ENCODE measurements at regions not wholly inside any gene's neighbourhood (a gene's known extent, or its start where the extent isn't known, plus 50 kb on each side); places are given as distances from the start of the nearest gene placed in this dataset.

DNA sequence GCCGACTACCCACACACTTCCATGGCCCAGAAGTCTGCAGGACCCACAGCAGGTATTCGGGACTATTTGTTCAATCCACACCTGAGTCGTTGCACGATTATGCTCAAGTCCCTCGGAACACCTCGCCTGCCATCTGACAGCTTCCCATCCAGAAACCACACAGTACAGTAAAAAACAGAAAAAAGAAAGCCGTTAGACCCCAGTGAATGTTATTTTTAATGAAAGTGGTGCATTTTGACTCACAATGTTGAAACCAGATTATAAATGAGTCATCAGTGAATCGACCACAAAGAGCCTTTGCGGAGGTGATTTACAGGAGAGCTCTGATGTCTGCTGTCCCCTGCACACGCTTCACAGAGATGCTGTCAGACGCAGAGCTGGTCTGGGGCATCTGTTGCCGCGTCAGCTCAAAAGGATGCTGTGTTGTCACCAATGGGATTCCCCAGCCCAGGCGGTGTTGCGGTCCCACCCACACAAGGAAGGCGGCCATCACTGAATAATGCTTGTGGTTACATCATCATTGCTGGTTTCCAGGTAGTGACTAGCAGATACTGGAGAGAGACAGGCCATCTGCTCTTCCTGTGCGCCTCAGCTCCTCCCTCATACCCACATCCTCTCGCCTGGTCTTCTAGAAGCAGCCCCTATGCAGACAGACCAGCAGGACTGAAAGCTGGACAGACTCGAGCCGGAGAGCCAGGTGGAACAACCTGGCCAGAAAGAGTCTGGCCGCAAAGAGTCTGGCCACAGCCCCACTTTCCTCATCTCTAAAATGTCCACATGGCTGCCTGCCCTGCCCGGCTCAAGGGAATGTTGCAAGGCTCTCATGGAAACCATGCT lies 116.8 kb downstream of the TOMM20 start:
- peak in 9 of 56 donors; percentile 15 to 62 (median 24) for DNase-seq

DNA sequence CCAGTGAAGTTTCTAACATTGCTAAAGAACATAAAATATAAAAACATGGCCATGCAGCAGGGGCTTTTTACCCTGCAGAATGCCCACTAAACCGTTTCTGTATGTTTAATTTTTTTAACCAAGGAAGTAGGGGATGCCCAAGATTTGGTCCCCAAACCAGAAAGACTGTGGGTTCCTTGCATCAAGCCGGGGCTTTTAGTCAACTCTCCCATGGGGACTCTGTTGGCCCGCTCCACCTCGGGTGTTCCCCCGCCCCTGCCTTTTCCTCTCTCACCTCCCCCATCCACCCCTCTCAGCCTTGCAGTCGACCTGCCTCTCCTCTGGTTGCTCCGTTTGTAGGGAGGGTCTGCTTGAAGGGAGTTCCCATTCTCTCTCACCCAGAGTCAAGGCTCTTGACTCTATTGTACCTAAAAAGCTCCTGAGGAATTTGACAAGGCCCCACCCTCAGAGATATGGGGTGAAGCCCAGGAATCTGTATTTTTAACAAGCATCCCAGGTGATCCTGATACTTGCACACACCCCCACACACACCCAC lies 117.5 kb downstream of the TOMM20 start:
- no peak for DNase-seq

DNA sequence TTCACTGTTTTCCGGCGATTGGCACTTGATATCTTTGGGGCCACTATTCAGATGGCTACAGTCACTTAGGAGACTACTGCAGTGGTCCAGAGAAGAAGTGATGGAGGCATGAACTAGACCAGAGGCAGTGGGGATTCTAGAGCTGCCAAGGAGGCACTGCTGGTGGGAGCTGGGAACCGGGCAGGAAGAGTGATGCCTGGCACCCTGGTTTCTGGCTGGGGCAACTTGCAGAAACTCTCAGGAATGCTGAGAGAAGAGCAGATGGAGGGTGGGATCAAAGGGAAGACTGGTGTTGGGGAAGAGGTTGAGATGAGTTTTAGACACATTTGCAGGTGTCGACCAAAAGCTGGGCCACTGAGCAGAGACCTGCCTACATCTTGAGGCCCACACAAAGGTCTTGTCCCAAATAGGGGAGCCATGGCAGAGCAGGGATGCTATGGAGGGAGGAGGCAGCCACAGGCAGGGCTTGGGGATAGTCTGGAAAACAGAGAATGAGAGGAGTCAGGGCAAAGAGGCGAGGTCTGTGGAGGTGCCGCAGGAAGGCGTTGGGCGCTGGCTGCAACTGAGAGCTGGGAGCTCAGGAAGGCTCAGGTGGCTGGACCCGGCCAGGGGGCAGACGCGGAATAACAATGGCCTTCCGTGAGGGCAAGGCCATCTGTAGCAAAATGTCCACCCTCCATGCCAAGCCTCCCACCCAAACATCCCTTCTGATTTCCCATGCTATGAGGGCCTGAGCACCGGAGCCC lies 118.9 kb downstream of the TOMM20 start:
- DNase-seq: no peak

DNA sequence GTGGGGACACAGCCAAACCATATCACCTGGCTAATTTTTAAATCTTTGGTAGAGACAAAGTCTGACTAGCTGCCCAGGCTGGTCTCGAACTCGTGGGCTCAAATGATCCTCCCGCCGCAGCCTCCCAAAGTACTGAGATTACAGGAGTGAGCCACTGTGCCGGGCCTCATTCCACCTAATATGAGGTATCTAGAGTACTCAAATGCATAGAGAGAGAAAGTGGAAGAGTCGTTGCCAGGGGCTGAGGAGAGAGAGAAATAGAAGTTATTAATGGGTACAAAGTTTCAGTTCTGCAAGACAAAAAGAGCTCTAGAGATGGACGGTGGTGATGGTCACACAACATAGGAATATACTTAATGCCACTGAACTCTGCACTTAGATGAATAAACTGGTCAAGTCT lies 119.6 kb downstream of the TOMM20 start:
- no peak for DNase-seq

DNA sequence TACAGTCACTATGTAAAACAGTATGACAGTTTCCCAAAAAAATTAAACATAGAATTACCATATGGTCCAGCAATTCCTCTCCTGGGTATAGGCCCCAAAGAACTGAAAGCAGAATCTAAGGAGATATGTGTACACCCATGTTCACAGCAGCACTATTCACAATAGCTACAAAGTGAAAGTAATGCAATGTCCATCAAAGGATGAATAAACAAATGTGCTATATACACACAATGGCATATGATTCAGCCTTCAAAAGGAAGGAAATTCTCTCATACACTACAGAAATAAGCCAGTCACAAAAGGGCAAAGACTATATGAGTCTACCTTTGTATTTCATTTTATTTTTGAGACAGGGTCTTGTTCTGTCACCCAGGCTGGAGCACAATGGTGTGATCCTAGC lies 120.4 kb downstream of the TOMM20 start:
- DNase-seq: no peak

DNA sequence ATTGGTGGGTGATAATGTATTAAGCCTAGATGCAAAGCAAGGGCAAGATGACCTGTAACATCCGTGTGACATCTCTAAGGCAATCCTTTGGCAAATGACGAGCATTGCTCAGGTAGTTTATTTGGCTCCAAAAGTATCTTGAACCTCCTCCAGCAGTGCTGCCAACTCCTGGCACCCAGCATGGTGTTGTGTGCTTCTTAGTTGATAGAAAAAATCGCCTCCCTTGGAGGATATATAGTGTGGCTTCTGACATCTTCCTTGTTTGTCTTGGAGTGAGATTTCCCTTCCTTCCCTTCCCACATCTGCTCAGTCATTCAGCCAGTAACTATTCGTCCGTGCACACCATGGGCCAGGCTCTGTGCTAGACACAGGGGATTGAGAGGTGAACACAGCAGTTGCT lies 121.8 kb downstream of the TOMM20 start:
- no peak for DNase-seq

DNA sequence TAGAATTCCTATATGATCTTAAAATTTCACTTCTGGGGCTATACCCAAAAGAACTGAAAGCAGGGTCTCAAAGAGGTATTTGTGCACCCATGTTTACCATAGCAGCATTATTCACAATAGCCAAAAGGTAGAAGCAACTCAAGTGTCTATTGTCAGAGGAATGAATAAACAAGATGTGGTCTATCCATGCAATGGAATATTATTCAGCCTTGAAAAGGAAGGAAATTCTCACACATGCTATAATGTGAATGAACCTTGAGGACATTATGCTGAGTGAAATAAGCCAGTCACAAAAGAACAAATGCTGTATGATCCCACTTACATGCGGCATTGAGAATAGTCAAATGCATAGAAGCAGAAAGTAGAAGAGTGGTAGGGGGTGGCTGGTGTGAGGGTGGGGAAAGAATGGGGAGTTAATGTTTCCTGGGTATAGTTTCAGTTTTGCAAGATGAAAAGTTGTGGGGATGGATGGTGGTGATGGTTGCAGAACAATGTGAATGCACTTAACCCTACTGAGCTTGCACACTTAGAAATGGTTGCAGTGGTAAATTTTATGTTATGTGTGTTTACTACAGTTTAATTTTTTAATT lies 122.4 kb downstream of the TOMM20 start:
- no peak for DNase-seq

DNA sequence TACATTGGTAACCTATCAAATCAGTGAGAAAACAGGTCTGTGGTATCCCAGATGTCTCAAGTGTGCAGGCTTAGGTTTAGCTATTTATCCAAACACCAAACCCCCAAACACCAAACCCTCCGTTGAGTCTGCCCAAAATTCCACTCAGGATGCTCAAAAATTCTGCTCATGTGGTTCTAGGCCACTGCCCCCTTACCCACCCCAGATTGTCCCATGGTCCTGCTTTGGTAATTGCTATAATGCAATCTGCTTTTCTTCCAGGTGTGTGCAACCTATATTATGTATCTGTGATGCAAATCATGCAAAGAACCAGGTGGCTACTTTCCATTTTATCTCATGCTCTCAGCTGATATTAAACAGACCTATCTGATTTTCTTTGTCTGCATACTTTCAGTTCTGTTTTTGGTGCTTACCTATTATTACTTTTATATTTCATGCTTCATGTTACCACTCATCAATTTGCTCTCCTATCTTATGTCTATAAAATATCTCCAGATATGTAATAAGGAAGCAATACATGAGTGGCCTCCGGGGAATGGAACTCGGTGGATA lies 123.7 kb downstream of the TOMM20 start:
- DNase-seq: no peak

DNA sequence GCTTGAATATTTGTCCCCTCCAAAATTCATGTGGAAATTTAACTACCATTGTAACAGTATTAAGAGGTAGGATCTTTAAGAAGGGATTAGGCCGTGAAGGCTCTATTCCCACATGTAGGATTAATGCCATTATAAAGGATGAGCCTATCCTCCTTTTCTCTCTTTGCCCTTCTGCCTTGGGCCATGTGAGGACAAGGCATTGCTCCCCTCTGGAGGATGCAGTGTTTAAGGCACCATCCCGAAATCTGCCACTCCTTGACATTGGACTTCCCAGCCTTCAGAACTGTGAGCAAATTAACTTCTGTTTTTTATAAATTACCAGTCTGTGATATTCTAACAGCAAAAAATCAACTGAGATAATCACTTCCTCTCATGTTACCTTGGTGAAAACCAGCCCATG lies 124.4 kb downstream of the TOMM20 start:
- no peak for DNase-seq

DNA sequence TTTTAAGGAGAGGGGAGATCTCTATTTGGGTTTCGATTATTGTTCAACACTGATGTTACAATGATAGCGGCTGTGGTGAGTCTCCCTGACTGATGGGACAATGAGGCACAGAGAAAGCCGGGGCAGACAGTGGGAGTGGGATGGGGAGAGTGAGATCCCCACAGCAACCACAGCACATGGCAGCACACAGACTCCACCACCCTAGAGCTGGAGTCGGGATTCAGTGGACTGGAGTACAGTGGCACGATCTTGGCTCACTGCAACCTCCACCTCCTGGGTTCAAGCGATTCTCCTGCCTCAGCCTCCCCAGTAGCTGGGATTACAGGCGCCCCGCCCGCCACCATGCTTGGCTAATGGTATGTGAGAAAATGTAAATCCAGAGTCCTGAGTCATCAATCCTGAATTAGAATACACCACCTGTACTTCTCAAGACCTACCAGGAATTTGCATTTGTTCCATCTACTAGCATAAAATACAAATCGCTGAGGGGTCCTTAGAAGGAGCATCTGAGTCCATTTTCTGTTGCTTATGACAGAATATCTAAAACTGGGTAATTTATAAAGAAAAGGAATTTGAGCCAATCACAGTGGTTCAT lies 125.8 kb downstream of the TOMM20 start:
- DNase-seq: no peak

DNA sequence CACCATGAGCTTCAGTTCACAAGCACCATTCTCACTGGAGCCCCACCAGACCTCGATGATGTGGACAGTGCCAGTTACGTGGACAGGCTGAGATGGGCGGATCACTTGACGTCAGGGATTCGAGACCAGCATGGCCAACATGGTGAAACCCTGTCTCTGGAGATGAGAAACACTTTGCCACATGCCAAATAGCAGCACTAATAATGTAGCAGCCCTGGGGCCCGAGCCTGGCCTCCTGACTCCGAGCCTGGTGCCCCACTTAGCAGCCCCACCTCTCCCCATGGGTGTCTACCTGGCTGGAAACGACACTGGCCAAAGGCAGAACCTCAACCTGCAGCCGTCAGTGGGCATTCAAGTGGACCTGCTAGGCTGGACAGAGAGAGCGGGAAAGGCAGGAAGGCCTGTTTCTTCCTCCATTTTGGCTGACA lies 129.1 kb downstream of the TOMM20 start:
- no peak for DNase-seq

DNA sequence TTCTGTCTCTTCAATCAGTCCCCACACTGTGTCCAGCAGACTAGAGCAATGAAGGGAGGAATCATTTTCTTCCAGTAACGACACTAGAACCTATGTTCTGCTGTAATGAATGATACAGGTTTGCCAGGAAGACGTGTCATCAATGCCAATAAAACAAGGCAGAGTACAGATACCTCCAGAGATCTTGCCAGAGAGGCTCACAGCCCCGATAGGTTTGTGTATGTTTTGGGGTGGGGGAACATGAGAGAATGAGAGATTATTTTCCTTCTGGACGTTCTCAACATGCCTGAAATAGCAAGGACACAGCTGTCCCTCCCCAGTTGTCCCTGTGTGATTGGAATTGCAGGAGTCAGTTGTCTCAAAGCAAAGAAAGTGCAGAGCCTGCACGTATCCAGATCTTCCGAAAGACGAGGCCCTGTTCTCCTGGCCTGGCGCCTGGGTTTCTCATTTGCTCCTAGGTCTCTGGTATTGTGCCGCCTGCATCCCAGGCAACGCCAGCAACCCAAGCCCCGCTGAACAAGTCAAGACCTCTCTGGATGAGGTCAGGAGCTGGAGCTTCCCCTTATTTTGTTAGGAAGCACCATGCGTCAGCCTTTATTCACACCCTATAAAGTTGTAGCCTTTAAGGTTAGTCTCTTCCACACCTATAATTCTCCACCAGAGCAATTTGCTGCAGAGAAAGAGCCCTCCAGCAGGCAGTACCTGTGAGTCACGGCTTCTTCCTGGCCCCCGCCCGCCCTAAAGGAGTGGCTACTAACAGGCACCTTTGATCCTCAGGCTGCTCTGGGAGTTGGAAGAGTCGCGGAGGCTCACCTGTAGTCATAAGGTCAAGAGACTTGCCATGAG lies 130.5 kb downstream of the TOMM20 start:
- DNase-seq: peak in 3 of 56 donors; percentile 13 to 45 (median 15)

DNA sequence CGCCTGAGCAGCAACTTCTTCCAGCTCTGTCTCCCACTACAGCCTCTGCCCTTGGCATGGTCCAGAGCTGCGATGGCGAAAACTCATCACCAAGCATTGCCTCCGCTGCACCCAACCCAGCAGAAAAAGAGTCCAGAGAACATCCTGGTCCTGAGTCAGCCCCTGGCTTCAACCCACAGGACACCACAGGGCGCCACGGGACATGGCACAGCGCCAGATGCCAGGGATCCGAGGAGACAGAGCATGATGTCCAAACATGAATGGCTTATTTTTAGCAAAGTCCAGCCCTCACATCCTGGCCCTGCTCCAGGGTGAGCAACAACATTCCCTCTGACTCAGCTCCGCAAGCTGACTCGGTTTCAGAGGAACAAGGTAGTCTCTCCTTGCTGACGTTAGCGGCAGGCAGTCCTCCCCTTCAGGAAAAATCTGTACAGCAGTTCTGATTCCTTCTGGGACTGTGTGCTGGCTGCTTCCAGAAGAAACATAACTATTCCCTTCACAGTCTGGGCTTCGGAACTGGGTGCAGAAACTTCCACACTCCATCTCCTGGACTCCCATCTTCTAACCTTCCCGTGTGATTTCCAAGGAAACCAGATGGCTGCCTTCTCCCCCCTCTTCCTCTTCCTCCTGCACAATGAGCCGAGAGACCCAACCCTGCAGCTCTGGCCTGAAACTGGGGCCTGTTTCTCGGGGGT lies 131.3 kb downstream of the TOMM20 start:
- DNase-seq: peak; percentile 38 to 98 (median 84)

DNA sequence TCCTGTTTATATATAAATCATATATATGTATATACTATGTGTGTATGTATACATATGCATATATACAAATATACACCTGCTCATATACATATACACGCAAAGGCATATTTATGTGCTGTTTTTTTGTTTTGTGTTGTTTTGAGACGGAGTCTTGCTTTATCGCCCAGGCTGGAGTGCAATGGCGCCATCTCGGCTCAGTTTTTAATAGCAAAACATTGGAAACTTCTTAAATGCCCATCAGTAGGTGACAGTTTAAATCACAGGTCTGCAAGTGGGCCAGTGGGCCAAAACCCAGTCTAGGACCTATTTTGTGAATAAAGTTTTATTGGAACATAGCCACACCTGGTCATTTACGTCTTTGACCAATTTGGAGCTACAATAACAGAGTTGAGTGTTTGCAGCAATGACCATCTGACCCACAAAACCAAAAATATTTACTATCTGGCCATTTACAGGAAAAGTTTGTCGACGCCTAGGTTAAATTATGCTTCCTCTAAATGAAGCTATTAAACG lies 132.3 kb downstream of the TOMM20 start:
- DNase-seq: no peak

DNA sequence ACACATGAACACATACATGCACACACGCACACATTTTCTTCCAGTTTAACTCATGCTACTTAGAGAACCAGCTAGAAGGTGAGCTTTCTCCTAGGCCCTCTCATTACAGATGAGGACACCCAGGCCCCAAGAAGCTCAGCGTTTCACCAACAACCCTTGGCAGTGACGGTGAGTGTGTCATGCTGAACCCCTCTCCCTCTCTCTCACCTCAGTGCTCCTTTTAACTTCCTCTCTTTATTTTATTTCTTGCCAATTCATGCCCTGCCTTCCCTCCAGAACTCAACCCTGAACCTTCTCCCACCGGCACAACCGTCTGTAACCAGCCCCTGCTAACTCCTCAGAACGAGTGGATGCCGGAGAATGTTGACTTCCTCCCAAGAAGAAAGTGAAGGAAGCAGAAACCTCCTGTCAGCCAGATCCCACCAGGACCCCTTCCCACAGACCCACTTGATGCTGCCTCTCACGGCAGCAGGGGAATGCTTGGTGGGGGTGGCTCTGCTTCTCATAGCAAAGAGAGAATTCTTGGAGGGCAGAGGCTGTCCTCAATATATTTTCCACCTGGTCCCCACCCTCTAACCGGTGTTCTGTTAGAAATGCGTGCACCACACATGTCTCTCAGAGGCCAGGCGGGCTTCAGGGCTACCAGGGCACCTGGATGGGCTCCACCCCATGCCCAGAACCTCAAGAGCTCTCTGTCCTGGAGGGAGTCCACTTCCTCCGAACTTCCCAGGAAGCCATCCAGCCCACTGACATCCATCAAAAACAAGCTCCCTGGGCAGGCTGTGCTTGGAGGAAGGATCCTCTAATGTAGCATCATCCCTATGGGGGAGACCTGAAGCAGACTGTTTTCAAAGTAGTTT lies 134.0 kb downstream of the TOMM20 start:
- no peak for DNase-seq

DNA sequence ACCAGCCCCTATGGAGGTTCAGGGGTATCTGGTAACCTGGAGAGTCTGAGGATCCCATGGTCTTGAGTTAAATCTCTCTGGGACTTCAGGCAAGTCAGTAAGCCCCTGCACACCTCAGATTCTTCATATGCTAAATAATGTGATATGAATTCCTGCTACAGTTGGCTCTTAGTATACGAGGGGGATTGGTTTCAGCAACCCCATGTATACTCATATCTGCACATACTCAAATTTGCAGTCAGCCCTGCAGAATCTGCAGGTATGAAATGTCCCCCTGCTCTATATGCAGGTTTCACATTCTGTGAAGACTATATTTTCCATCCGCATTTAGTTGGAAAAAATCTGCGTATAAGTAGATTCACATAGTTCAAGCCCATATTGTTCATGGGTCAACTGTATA lies 136.6 kb downstream of the TOMM20 start:
- no peak for DNase-seq

DNA sequence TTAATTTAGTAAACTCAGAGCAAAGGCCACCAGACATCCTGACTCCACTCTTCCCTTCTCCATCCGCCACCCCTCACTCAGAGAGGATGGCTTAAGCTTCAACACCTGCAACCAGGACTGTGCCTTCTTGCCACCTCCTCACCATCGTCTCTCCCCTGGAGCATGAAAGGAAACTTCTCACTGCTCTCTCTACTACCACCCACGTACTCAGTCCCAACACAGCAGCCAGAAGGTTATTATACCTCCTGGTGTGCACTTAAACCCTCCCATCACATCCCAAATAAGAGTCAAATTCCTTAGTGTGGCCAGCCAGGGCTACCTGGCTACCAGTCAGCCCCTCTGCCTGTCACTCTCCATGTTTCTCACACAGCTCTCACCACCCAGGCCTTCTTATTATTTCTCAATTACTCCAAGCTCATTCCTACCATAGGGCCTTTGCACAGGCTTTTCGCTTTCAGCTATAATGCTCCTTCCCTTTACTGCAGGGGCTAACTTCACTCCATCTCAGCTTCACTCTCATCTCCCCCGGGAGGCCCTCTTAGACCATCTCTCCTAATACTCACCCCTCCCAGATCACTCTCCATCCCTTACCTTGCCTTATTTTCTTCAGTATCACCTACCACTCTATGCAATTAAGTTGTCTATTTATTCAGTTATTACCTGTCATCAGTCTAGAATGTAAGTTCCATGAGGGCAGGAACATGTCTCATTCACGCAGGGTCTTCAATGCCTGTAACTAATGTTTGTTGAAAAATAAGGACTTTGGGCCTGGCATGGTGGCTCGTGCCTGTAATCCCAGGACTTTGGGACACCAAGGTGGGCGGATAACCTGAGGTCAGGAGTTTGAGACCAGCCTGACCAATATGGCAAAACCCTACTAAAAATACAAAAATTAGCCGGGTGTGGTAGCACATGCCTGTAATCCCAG lies 137.5 kb downstream of the TOMM20 start:
- no peak for DNase-seq

Measured in nucleus accumbens (tissue), 56 donors.